HCT116 (cell line): ENCODE measurements at regions not wholly inside any gene's neighbourhood (a gene's known extent, or its start where the extent isn't known, plus 50 kb on each side); places are given as distances from the start of the nearest gene placed in this dataset.

Source experiments
- ATAC-seq: fragments of 200-7000 bp; cut with Tn5 transposase; 2 replicates; pipeline ENCODE4 v1.9.1; 2020; ENCODE audit warnings: mild to moderate bottlenecking, moderate library complexity
- BruUV-seq: library from RNA; stranded (reverse); fragments of 400-500 nt; replicated peaks from 2 replicates; lab custom pipeline; 2021; lab: Mats Ljungman, UMichigan
- CTCF ChIA-PET: fragments of 300-600 bp; sonication (Branson Sonifier 250); formaldehyde crosslinking; loops from one replicate; lab custom pipeline; 2021; ENCODE audit warnings: antibody characterized with exemption; lab: Charles Lee
- POLR2A ChIA-PET: fragments of 300-600, 350-600 bp; sonication (Branson Sonifier 250); formaldehyde crosslinking; loops from one replicate; lab custom pipeline; 2021; ENCODE audit warnings: antibody characterized with exemption; lab: Charles Lee
- RAD21 ChIA-PET, 2 experiments: fragments of 300-600 bp; sonication (Branson Sonifier 250); formaldehyde crosslinking; loops; one replicate each; lab custom pipeline; 2023; ENCODE audit warnings: low total read pairs in 2 of 2; ENCODE audit not compliant: uncharacterized antibody in 2 of 2, unreplicated experiment in 2 of 2, low non-redundant PET in 1 of 2; lab: Charles Lee
- DNase-seq: peaks from one replicate; pipeline ENCODE4 v3.0.0-alpha.2; 2010; ENCODE audit warnings: low read depth, low spot score
- H2AFZ ChIP-seq: fragments of 200-600 bp; shearing (Covaris generic), sonication (generic); 2 replicates; pipeline ENCODE4 v1.6.1; 2017; ENCODE audit warnings: low read depth, mixed run types, mixed read lengths, antibody characterized with exemption, low read length; ENCODE audit not compliant: poor library complexity, severe bottlenecking
- H3K27ac ChIP-seq: 2 replicates; pipeline ENCODE4 v1.5.1; 2012; ENCODE audit warnings: low read depth, low read length
- H3K27me3 ChIP-seq: fragments of 200-600 bp; sonication (generic); 2 replicates; pipeline ENCODE4 v1.6.1; 2016; ENCODE audit warnings: mixed run types, low read length, mixed read lengths; ENCODE audit not compliant: insufficient read depth
- H3K36me3 ChIP-seq, 2 experiments: fragments of 200-500 bp in 1 of 2; fragments of 200-600 bp in 1 of 2; sonication (Bioruptor generic) in 1 of 2; sonication (generic) in 1 of 2; 2 replicates each; pipeline versions ENCODE4 v1.5.1 to v1.6.1; 2014 to 2016; ENCODE audit warnings: low read length in 2 of 2, inconsistent platforms in 1 of 2, mixed read lengths in 1 of 2, mixed run types in 1 of 2; ENCODE audit not compliant: insufficient read depth in 2 of 2, control insufficient read depth in 1 of 2
- H3K4me1 ChIP-seq, 2 experiments: fragments of 200-600 bp in 1 of 2; sonication (generic) in 1 of 2; 2 replicates each; pipeline versions ENCODE4 v1.5.1 to v1.6.1; 2012 to 2017; ENCODE audit warnings: low read length in 2 of 2, inconsistent platforms in 1 of 2, mild to moderate bottlenecking in 1 of 2, mixed read lengths in 1 of 2, mixed run types in 1 of 2, moderate library complexity in 1 of 2; ENCODE audit not compliant: insufficient read depth in 2 of 2, control insufficient read depth in 1 of 2
- H3K4me2 ChIP-seq: fragments of 200-600 bp; sonication (generic); 2 replicates; pipeline ENCODE4 v1.6.1; 2017; ENCODE audit warnings: mixed run types, low read length, mixed read lengths
- H3K4me3 ChIP-seq, 2 experiments: fragments of 200-600 bp in 1 of 2; sonication (generic) in 1 of 2; replicated peaks in 1 of 2; 2 replicates each; pipeline ENCODE4 v1.5.1; 2011 to 2016; ENCODE audit warnings: low read length in 2 of 2, control low read depth in 1 of 2, low read depth in 1 of 2, mild to moderate bottlenecking in 1 of 2, mixed read lengths in 1 of 2, mixed run types in 1 of 2
- H3K79me2 ChIP-seq: fragments of 200-600 bp; sonication (generic); 2 replicates; pipeline ENCODE4 v1.6.1; 2017; ENCODE audit warnings: mild to moderate bottlenecking, mixed run types, low read length, moderate library complexity, mixed read lengths; ENCODE audit not compliant: insufficient read depth
- H3K9ac ChIP-seq: fragments of 200-600 bp; sonication (generic); 2 replicates; pipeline ENCODE4 v1.6.1; 2016; ENCODE audit warnings: low read length, mixed read lengths
- H3K9me2 ChIP-seq: fragments of 200-600 bp; sonication (generic), shearing (Covaris generic); 2 replicates; pipeline ENCODE4 v1.6.1; 2017; ENCODE audit warnings: mixed run types, mild to moderate bottlenecking, moderate library complexity; ENCODE audit not compliant: insufficient read depth
- H3K9me3 ChIP-seq, 2 experiments: fragments of 200-500 bp in 1 of 2; fragments of 200-600 bp in 1 of 2; sonication (Bioruptor generic) in 1 of 2; sonication (generic) in 1 of 2; 2 replicates each; pipeline ENCODE4 v1.6.1; 2014 to 2017; ENCODE audit warnings: low read length in 2 of 2, mixed read lengths in 2 of 2, inconsistent platforms in 1 of 2, low read depth in 1 of 2, mild to moderate bottlenecking in 1 of 2, mixed run types in 1 of 2, moderate library complexity in 1 of 2; ENCODE audit not compliant: control insufficient read depth in 1 of 2, insufficient read depth in 1 of 2
- H4K20me1 ChIP-seq: fragments of 200-600 bp; sonication (generic), shearing (Covaris generic); 2 replicates; pipeline ENCODE4 v1.6.1; 2017; ENCODE audit warnings: mixed run types, mild to moderate bottlenecking, moderate library complexity; ENCODE audit not compliant: insufficient read depth
- CBX3 ChIP-seq: IDR thresholded peaks from 2 replicates; pipeline ENCODE4 v1.6.1; 2012; ENCODE audit warnings: low read depth
- CEBPB ChIP-seq: IDR thresholded peaks from 2 replicates; pipeline ENCODE4 v1.6.1; 2012; ENCODE audit warnings: low read depth
- EGR1 ChIP-seq: IDR thresholded peaks from 2 replicates; pipeline ENCODE4 v1.6.1; 2012; ENCODE audit warnings: low read depth
- ELF1 ChIP-seq: IDR thresholded peaks from 2 replicates; pipeline ENCODE4 v1.6.1; 2012; ENCODE audit warnings: low read depth, borderline replicate concordance
- EZH2 ChIP-seq: fragments of 200-600 bp; sonication (generic); IDR thresholded peaks from 2 replicates; pipeline ENCODE4 v1.6.1; 2017; ENCODE audit warnings: antibody characterized with exemption, mixed run types
- EZH2phosphoT487 ChIP-seq: fragments of 200-600 bp; IDR thresholded peaks from 2 replicates; pipeline ENCODE4 v1.6.1; 2018; ENCODE audit warnings: antibody characterized with exemption, borderline replicate concordance
- FOSL1 ChIP-seq: IDR thresholded peaks from 2 replicates; pipeline ENCODE4 v1.6.1; 2012; ENCODE audit warnings: low read depth
- JUND ChIP-seq: IDR thresholded peaks from 2 replicates; pipeline ENCODE4 v1.6.1; 2012
- POLR2A ChIP-seq: IDR thresholded peaks from 2 replicates; pipeline ENCODE4 v1.7.0; 2011; ENCODE audit warnings: borderline replicate concordance; ENCODE audit not compliant: insufficient read depth, insufficient read length; ENCODE audit errors: extremely low read depth
- POLR2AphosphoS5 ChIP-seq: IDR thresholded peaks from 2 replicates; pipeline ENCODE4 v1.6.1; 2011; ENCODE audit warnings: mild to moderate bottlenecking, low read depth, low read length, moderate library complexity
- SIN3A ChIP-seq: IDR thresholded peaks from 2 replicates; pipeline ENCODE4 v1.6.1; 2012; ENCODE audit warnings: low read depth
- SP1 ChIP-seq: IDR thresholded peaks from 2 replicates; pipeline ENCODE4 v1.6.1; 2012; ENCODE audit warnings: low read depth
- SRF ChIP-seq: IDR thresholded peaks from 2 replicates; pipeline ENCODE4 v1.6.1; 2012; ENCODE audit warnings: low read depth
- YY1 ChIP-seq: IDR thresholded peaks from 2 replicates; pipeline ENCODE4 v1.6.1; 2011; ENCODE audit warnings: low read length, low read depth, moderate library complexity, mild to moderate bottlenecking; ENCODE audit not compliant: insufficient replicate concordance; ENCODE audit errors: extremely low read depth
- ZFX ChIP-seq: fragments of 450-650 bp; IDR thresholded peaks from 2 replicates; pipeline ENCODE4 v1.6.1; 2017
- ZNF274 ChIP-seq: fragments of 200-500 bp; sonication (Bioruptor generic); IDR thresholded peaks from 2 replicates; pipeline ENCODE4 v1.6.1; 2014; ENCODE audit warnings: mild to moderate bottlenecking, low read depth, low read length, inconsistent platforms
- intact Hi-C: fragments of 100-400 bp; cut with micrococcal nuclease; formaldehyde crosslinking; loops from 2 replicates; pipeline ENCODE4 v1.10.0; 2022
- TF ChIP-seq, protein P1 (sequence below): IDR thresholded peaks from 2 replicates; pipeline ENCODE4 v1.6.1; 2012; ENCODE audit warnings: low read depth
- TF ChIP-seq, protein P2 (sequence below): IDR thresholded peaks from 2 replicates; pipeline ENCODE4 v1.6.1; 2012
- TF ChIP-seq, protein P3 (sequence below), 3 experiments: fragments of 200-600 bp in 1 of 3; sonication (generic) in 1 of 3; IDR thresholded peaks in 2 of 3; conservative IDR thresholded peaks in 1 of 3; 2 replicates each; pipeline ENCODE4 v1.5.1; 2012 to 2017; ENCODE audit warnings: low read depth in 2 of 3, low read length in 2 of 3, antibody characterized with exemption in 1 of 3, borderline replicate concordance in 1 of 3, control low read depth in 1 of 3, mild to moderate bottlenecking in 1 of 3, mixed read lengths in 1 of 3, mixed run types in 1 of 3, moderate library complexity in 1 of 3; ENCODE audit not compliant: insufficient read depth in 1 of 3
- TF ChIP-seq, protein P4 (sequence below): IDR thresholded peaks from 2 replicates; pipeline ENCODE4 v1.6.1; 2012

- CTCF ChIA-PET = interaction anchor here (1.9 kb wide), 1 partner anchor 42 kb away, joined by 6 read pairs; no protein-coding TSS in a partner anchor
- H3K4me3 ChIP-seq = no peak overlapping the region
Observed at GRCh38 chr2:40513201-40513600, 61.3 kb upstream of the SLC8A1 start.

More at GRCh38 chr2:40513201-40513600, 61.3 kb upstream of the SLC8A1 start:
- Histone ChIP-seq H3K27me3 (peaks cover 40% of the 10 kb centered on the region), H3K79me2 (no peaks in the 10 kb centered on the region), H2AFZ (no peak overlapping the region), H3K9ac (no peak overlapping the region), H3K4me2 (no peak overlapping the region), H3K27ac (no peak overlapping the region), H3K9me2 (no peaks in the 10 kb centered on the region), H3K4me1 (no peaks in the 10 kb centered on the region), H4K20me1 (no peaks in the 10 kb centered on the region), H3K9me3 (no peaks in the 10 kb centered on the region), H3K36me3 (no peaks in the 10 kb centered on the region)
- intact Hi-C loops = no loop called here
- BruUV-seq = no TSS peak
- ATAC-seq (no peak), DNase-seq (no peak)
- ChIA-PET RAD21 (no interaction called here), POLR2A (no interaction called here)
- TF ChIP-seq, protein P1, sequence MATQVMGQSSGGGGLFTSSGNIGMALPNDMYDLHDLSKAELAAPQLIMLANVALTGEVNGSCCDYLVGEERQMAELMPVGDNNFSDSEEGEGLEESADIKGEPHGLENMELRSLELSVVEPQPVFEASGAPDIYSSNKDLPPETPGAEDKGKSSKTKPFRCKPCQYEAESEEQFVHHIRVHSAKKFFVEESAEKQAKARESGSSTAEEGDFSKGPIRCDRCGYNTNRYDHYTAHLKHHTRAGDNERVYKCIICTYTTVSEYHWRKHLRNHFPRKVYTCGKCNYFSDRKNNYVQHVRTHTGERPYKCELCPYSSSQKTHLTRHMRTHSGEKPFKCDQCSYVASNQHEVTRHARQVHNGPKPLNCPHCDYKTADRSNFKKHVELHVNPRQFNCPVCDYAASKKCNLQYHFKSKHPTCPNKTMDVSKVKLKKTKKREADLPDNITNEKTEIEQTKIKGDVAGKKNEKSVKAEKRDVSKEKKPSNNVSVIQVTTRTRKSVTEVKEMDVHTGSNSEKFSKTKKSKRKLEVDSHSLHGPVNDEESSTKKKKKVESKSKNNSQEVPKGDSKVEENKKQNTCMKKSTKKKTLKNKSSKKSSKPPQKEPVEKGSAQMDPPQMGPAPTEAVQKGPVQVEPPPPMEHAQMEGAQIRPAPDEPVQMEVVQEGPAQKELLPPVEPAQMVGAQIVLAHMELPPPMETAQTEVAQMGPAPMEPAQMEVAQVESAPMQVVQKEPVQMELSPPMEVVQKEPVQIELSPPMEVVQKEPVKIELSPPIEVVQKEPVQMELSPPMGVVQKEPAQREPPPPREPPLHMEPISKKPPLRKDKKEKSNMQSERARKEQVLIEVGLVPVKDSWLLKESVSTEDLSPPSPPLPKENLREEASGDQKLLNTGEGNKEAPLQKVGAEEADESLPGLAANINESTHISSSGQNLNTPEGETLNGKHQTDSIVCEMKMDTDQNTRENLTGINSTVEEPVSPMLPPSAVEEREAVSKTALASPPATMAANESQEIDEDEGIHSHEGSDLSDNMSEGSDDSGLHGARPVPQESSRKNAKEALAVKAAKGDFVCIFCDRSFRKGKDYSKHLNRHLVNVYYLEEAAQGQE = no peak
- no peak for TF ChIP-seq POLR2A
- TF ChIP-seq FOSL1 = no peak
- no peak for TF ChIP-seq JUND
- TF ChIP-seq, protein P2, sequence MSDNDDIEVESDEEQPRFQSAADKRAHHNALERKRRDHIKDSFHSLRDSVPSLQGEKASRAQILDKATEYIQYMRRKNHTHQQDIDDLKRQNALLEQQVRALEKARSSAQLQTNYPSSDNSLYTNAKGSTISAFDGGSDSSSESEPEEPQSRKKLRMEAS = no peak
- TF ChIP-seq YY1 = no peak
- TF ChIP-seq SIN3A = no peak
- TF ChIP-seq ZFX = no peak
- no peak for TF ChIP-seq ELF1
- TF ChIP-seq, protein P3, sequence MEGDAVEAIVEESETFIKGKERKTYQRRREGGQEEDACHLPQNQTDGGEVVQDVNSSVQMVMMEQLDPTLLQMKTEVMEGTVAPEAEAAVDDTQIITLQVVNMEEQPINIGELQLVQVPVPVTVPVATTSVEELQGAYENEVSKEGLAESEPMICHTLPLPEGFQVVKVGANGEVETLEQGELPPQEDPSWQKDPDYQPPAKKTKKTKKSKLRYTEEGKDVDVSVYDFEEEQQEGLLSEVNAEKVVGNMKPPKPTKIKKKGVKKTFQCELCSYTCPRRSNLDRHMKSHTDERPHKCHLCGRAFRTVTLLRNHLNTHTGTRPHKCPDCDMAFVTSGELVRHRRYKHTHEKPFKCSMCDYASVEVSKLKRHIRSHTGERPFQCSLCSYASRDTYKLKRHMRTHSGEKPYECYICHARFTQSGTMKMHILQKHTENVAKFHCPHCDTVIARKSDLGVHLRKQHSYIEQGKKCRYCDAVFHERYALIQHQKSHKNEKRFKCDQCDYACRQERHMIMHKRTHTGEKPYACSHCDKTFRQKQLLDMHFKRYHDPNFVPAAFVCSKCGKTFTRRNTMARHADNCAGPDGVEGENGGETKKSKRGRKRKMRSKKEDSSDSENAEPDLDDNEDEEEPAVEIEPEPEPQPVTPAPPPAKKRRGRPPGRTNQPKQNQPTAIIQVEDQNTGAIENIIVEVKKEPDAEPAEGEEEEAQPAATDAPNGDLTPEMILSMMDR (IDR thresholded peaks at IDR 0.05 in 2 of 3, conservative IDR thresholded peaks at IDR 0.05 in 1 of 3; ENCODE audit: borderline replicate concordance in 1 of 3, insufficient read depth in 1 of 3, low read depth in 2 of 3, low read length in 2 of 3) = no peak
- TF ChIP-seq EZH2 = no peak
- no peak for TF ChIP-seq EZH2phosphoT487
- no peak for TF ChIP-seq SRF
- TF ChIP-seq EGR1 = no peak
- no peak for TF ChIP-seq CBX3
- no peak for TF ChIP-seq ZNF274
- TF ChIP-seq SP1 = no peak
- no peak for TF ChIP-seq POLR2AphosphoS5
- TF ChIP-seq, protein P4, sequence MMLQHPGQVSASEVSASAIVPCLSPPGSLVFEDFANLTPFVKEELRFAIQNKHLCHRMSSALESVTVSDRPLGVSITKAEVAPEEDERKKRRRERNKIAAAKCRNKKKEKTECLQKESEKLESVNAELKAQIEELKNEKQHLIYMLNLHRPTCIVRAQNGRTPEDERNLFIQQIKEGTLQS = no peak
- no peak for TF ChIP-seq CEBPB
